ENCODE measurements at regions not wholly inside any gene's neighbourhood (a gene's known extent, or its start where the extent isn't known, plus 50 kb on each side); places are given as distances from the start of the nearest gene placed in this dataset.

- H3K36me3 ChIP-seq (ENCODE audit: insufficient read depth, low read length): no peaks in the 10 kb centered on the region
- H3K4me1 ChIP-seq (ENCODE audit: insufficient read depth, low read length): no peaks in the 10 kb centered on the region
- no peaks in the 10 kb centered on the region for H3K27me3 Mint-ChIP-seq
- peaks cover 12% of the 10 kb centered on the region for H3K9me3 Mint-ChIP-seq
- H3K27ac Mint-ChIP-seq: no peak overlapping the region
- CTCF ChIA-PET: no interaction called here
- POLR2A ChIA-PET: no interaction called here
- H3K4me3 Mint-ChIP-seq: no peak overlapping the region
- intact Hi-C loops (cut with DNase I, micrococcal nuclease): no loop called here
- TF ChIP-seq CTCF (IDR thresholded peaks at IDR 0.05): no peak
- no peaks in the 10 kb centered on the region for H3K27me3 ChIP-seq (ENCODE audit: control insufficient read depth in 1 of 2, insufficient read depth in 2 of 2, low read length in 2 of 2)
- no peaks in the 10 kb centered on the region for H3K36me3 Mint-ChIP-seq (ENCODE audit: low read depth)
- H3K4me1 Mint-ChIP-seq (ENCODE audit: low read depth): no peaks in the 10 kb centered on the region
- H3K9me3 ChIP-seq (ENCODE audit: control insufficient read depth in 1 of 2, insufficient read depth in 1 of 2, low read length in 2 of 2): peaks cover 0 to 21% of the 10 kb centered on the region in 2 experiments
- no peak overlapping the region for H3K4me3 ChIP-seq (ENCODE audit: low read length)
- DNase-seq: no peak
- H3K27ac ChIP-seq (ENCODE audit: low read depth in 1 of 2, low read length in 2 of 2): no peak overlapping the region
- no peak for ATAC-seq (ENCODE audit: poor library complexity)
Measured at GRCh38 chr2:82986899-82987298, 1472.2 kb downstream of the SUCLG1 start.

GRCh38 chr2:82985572-82986197, 1473.4 kb downstream of the SUCLG1 start:
- Histone ChIP-seq H3K36me3 (ENCODE audit: insufficient read depth, low read length) (no peaks in the 10 kb centered on the region), H3K4me1 (ENCODE audit: insufficient read depth, low read length) (no peaks in the 10 kb centered on the region), H3K27ac (ENCODE audit: low read depth in 1 of 2, low read length in 2 of 2) (no peak overlapping the region), H3K4me3 (ENCODE audit: low read length) (no peak overlapping the region), H3K27me3 (ENCODE audit: control insufficient read depth in 1 of 2, insufficient read depth in 2 of 2, low read length in 2 of 2) (no peaks in the 10 kb centered on the region), H3K9me3 (ENCODE audit: control insufficient read depth in 1 of 2, insufficient read depth in 1 of 2, low read length in 2 of 2) (peaks cover 0 to 24% of the 10 kb centered on the region in 2 experiments)
- no peak for TF ChIP-seq CTCF (IDR thresholded peaks at IDR 0.05)
- H3K27me3 Mint-ChIP-seq: no peaks in the 10 kb centered on the region
- no peaks in the 10 kb centered on the region for H3K4me1 Mint-ChIP-seq (ENCODE audit: low read depth)
- H3K36me3 Mint-ChIP-seq (ENCODE audit: low read depth): no peaks in the 10 kb centered on the region
- POLR2A ChIA-PET: no interaction called here
- ATAC-seq (ENCODE audit: poor library complexity) (no peak), DNase-seq (peak in 1 of 14 experiments; percentile 4)
- CTCF ChIA-PET: no interaction called here
- no peak overlapping the region for H3K27ac Mint-ChIP-seq
- H3K9me3 Mint-ChIP-seq: peaks cover 10% of the 10 kb centered on the region
- intact Hi-C loops (cut with DNase I, micrococcal nuclease): no loop called here
- no peak overlapping the region for H3K4me3 Mint-ChIP-seq

GRCh38 chr2:82968358-82968757, 1490.7 kb downstream of the SUCLG1 start:
- intact Hi-C loops (cut with DNase I, micrococcal nuclease): no loop called here
- H3K36me3 Mint-ChIP-seq (ENCODE audit: low read depth): no peaks in the 10 kb centered on the region
- peaks cover 0 to 6% of the 10 kb centered on the region in 2 experiments for H3K9me3 ChIP-seq (ENCODE audit: control insufficient read depth in 1 of 2, insufficient read depth in 1 of 2, low read length in 2 of 2)
- ATAC-seq (ENCODE audit: poor library complexity) (no peak), DNase-seq (no peak)
- POLR2A ChIA-PET: no interaction called here
- no peak for TF ChIP-seq CTCF (IDR thresholded peaks at IDR 0.05)
- no peak overlapping the region for H3K4me3 ChIP-seq (ENCODE audit: low read length)
- H3K4me3 Mint-ChIP-seq: no peak overlapping the region
- no peaks in the 10 kb centered on the region for H3K27me3 ChIP-seq (ENCODE audit: control insufficient read depth in 1 of 2, insufficient read depth in 2 of 2, low read length in 2 of 2)
- CTCF ChIA-PET: no interaction called here
- no peaks in the 10 kb centered on the region for H3K4me1 ChIP-seq (ENCODE audit: insufficient read depth, low read length)
- H3K36me3 ChIP-seq (ENCODE audit: insufficient read depth, low read length): no peaks in the 10 kb centered on the region
- no peak overlapping the region for H3K27ac Mint-ChIP-seq
- no peaks in the 10 kb centered on the region for H3K4me1 Mint-ChIP-seq (ENCODE audit: low read depth)
- no peaks in the 10 kb centered on the region for H3K27me3 Mint-ChIP-seq
- H3K27ac ChIP-seq (ENCODE audit: low read depth in 1 of 2, low read length in 2 of 2): no peak overlapping the region
- peaks cover 11% of the 10 kb centered on the region for H3K9me3 Mint-ChIP-seq
